OCI-LY7 (cell line): ENCODE measurements at regions not wholly inside any gene's neighbourhood (a gene's known extent, or its start where the extent isn't known, plus 50 kb on each side); places are given as distances from the start of the nearest gene placed in this dataset.

Experiments
- BruUV-seq: library from RNA; stranded (reverse); fragments of 400-500 nt; replicated peaks from 2 replicates; lab custom pipeline; 2021; lab: Mats Ljungman, UMichigan
- CTCF ChIA-PET: fragments of 300-600 bp; sonication (Branson Sonifier 250); formaldehyde crosslinking; loops from one replicate; lab custom pipeline; 2022; ENCODE audit warnings: antibody characterized with exemption; ENCODE audit not compliant: unreplicated experiment; lab: Charles Lee
- POLR2A ChIA-PET: fragments of 300-600 bp; sonication (Branson Sonifier 250); formaldehyde crosslinking; loops from one replicate; lab custom pipeline; 2022; ENCODE audit warnings: antibody characterized with exemption; lab: Charles Lee
- DNase-seq: peaks from one replicate; pipeline ENCODE4 v3.0.0-alpha.2; 2015; ENCODE audit warnings: low spot score
- H2AFZ ChIP-seq: fragments of 200-600 bp; sonication (generic), shearing (Covaris generic); 2 replicates; pipeline ENCODE4 v1.6.1; 2014; ENCODE audit warnings: mild to moderate bottlenecking, antibody characterized with exemption, low read length, moderate library complexity
- H3K27ac ChIP-seq: fragments of 200-600 bp; sonication (generic); 2 replicates; pipeline ENCODE4 v1.5.1; 2014; ENCODE audit warnings: mixed run types, low read depth, mild to moderate bottlenecking, moderate library complexity, low read length, inconsistent platforms; ENCODE audit not compliant: poor library complexity, severe bottlenecking
- H3K36me3 ChIP-seq: fragments of 200-600 bp; sonication (generic); 2 replicates; pipeline ENCODE4 v1.6.1; 2014; ENCODE audit warnings: mild to moderate bottlenecking, antibody characterized with exemption, low read length, moderate library complexity, mixed read lengths; ENCODE audit not compliant: insufficient read depth
- H3K4me1 ChIP-seq: fragments of 200-600 bp; sonication (generic); 2 replicates; pipeline ENCODE4 v1.5.1; 2014; ENCODE audit warnings: mild to moderate bottlenecking, low read length; ENCODE audit not compliant: insufficient read depth, poor library complexity, severe bottlenecking
- H3K4me2 ChIP-seq: fragments of 200-600 bp; sonication (generic); 2 replicates; pipeline ENCODE4 v1.6.1; 2014; ENCODE audit warnings: mild to moderate bottlenecking, low read length
- H3K4me3 ChIP-seq: fragments of 200-600 bp; sonication (generic); 2 replicates; pipeline ENCODE4 v1.5.1; 2014; ENCODE audit warnings: mild to moderate bottlenecking, low read depth, low read length; ENCODE audit not compliant: poor library complexity, severe bottlenecking
- H3K79me2 ChIP-seq: fragments of 200-600 bp; sonication (generic); 2 replicates; pipeline ENCODE4 v1.6.1; 2016; ENCODE audit warnings: low read depth, mild to moderate bottlenecking, low read length, moderate library complexity, mixed read lengths; ENCODE audit not compliant: insufficient read depth
- H3K9me2 ChIP-seq: fragments of 200-600 bp; sonication (generic); 2 replicates; pipeline ENCODE4 v1.6.1; 2016; ENCODE audit warnings: mild to moderate bottlenecking, low read length, mixed read lengths; ENCODE audit not compliant: insufficient read depth
- H3K9me3 ChIP-seq: fragments of 200-600 bp; sonication (generic); 2 replicates; pipeline ENCODE4 v1.6.1; 2014; ENCODE audit warnings: mild to moderate bottlenecking, mixed run types, low read length, mixed read lengths
- H4K20me1 ChIP-seq: fragments of 200-600 bp; sonication (generic); 2 replicates; pipeline ENCODE4 v1.6.1; 2014; ENCODE audit warnings: mild to moderate bottlenecking, antibody characterized with exemption, low read length, moderate library complexity, mixed read lengths; ENCODE audit not compliant: insufficient read depth
- EZH2phosphoT487 ChIP-seq: fragments of 200-600 bp; sonication (generic); IDR thresholded peaks from 2 replicates; pipeline ENCODE4 v1.6.1; 2018; ENCODE audit warnings: low read depth, borderline replicate concordance, mild to moderate bottlenecking, mixed run types, antibody characterized with exemption, low read length, moderate library complexity, mixed read lengths
- intact Hi-C: fragments of 100-400 bp; cut with micrococcal nuclease; formaldehyde crosslinking; loops from one replicate; pipeline ENCODE4 v1.10.0; 2022; ENCODE audit not compliant: unreplicated experiment
- TF ChIP-seq, protein P1 (sequence below): fragments of 200-600 bp; sonication (generic); conservative IDR thresholded peaks from 2 replicates; pipeline ENCODE4 v1.5.1; 2014; ENCODE audit warnings: mild to moderate bottlenecking, antibody characterized with exemption, low read length, moderate library complexity, mixed read lengths

DNA sequence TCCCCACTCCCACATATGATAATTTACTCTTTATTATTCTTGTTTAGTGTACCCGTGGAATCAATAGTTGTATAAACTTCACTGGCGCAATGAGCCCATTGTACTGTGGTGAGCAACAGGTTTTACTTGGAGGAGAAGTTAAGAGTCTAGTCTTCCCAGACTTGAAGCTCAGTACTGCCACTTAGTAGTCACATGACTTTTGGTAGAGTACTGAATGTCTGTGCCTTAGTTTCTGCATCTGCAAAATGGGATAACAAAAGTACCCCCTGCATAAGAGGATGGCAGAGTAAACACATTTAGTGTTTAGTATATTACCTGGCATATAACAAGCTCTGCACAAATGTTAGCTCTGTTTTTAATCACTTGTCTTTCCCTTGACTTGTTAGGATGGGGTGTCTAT, 375.5 kb downstream of the VRK1 start:
- no peak overlapping the region for H3K4me2 ChIP-seq
- H2AFZ ChIP-seq = no peak overlapping the region
- H3K4me1 ChIP-seq = no peaks in the 10 kb centered on the region
- H3K4me3 ChIP-seq = no peak overlapping the region
- H3K79me2 ChIP-seq = no peaks in the 10 kb centered on the region
- H3K27ac ChIP-seq = no peak overlapping the region
- no peaks in the 10 kb centered on the region for H4K20me1 ChIP-seq
- no peak for DNase-seq
- H3K9me3 ChIP-seq = no peaks in the 10 kb centered on the region
- CTCF ChIA-PET = no interaction called here
- intact Hi-C loops = no loop called here
- BruUV-seq = no TSS peak
- TF ChIP-seq EZH2phosphoT487 = no peak
- TF ChIP-seq, protein P1, sequence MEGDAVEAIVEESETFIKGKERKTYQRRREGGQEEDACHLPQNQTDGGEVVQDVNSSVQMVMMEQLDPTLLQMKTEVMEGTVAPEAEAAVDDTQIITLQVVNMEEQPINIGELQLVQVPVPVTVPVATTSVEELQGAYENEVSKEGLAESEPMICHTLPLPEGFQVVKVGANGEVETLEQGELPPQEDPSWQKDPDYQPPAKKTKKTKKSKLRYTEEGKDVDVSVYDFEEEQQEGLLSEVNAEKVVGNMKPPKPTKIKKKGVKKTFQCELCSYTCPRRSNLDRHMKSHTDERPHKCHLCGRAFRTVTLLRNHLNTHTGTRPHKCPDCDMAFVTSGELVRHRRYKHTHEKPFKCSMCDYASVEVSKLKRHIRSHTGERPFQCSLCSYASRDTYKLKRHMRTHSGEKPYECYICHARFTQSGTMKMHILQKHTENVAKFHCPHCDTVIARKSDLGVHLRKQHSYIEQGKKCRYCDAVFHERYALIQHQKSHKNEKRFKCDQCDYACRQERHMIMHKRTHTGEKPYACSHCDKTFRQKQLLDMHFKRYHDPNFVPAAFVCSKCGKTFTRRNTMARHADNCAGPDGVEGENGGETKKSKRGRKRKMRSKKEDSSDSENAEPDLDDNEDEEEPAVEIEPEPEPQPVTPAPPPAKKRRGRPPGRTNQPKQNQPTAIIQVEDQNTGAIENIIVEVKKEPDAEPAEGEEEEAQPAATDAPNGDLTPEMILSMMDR = no peak
- H3K9me2 ChIP-seq = no peaks in the 10 kb centered on the region
- POLR2A ChIA-PET = no interaction called here
- no peaks in the 10 kb centered on the region for H3K36me3 ChIP-seq

- no peaks in the 10 kb centered on the region for H3K4me1 ChIP-seq
- H2AFZ ChIP-seq = no peak overlapping the region
- no peaks in the 10 kb centered on the region for H3K9me2 ChIP-seq
- intact Hi-C loops = no loop called here
- TF ChIP-seq, protein P1 = peak; percentile 53
- TF ChIP-seq EZH2phosphoT487 = no peak
- ChIA-PET POLR2A (no interaction called here), CTCF (no interaction called here)
- no peaks in the 10 kb centered on the region for H3K79me2 ChIP-seq
- no peaks in the 10 kb centered on the region for H4K20me1 ChIP-seq
- no peak overlapping the region for H3K4me2 ChIP-seq
- BruUV-seq = no TSS peak
- H3K4me3 ChIP-seq = no peak overlapping the region
- peaks cover 8% of the 10 kb centered on the region for H3K9me3 ChIP-seq
- H3K36me3 ChIP-seq = no peaks in the 10 kb centered on the region
- DNase-seq = peak; percentile 21
- H3K27ac ChIP-seq = no peak overlapping the region
These were observed 379.8 kb downstream of the VRK1 start for GRCh38 chr14:97177016-97177415.

DNA sequence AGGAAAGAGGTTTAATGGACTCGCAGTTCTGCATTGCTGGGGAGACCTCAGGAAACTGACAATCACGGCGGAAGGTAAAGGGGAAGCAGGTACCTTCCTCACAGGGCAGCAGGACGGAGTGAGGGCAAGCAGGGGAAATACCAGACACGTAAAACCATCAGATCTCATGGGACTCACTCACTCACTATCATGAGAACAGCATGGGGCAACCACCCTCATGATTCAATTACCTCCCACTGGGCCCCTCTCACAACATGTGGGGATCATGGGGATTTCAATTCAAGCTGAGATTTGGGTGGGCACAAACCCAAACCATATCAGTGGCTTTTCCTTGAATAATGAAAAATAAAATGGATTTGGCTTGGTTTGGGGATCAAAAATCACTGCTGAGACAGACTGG, 380.5 kb downstream of the VRK1 start:
- H3K27ac ChIP-seq = no peak overlapping the region
- no peak overlapping the region for H3K4me3 ChIP-seq
- H3K9me3 ChIP-seq = peaks cover 8% of the 10 kb centered on the region
- BruUV-seq = no TSS peak
- no peaks in the 10 kb centered on the region for H3K36me3 ChIP-seq
- CTCF ChIA-PET = no interaction called here
- no peaks in the 10 kb centered on the region for H3K9me2 ChIP-seq
- TF ChIP-seq, protein P1 = no peak
- TF ChIP-seq EZH2phosphoT487 = no peak
- no peak overlapping the region for H3K4me2 ChIP-seq
- H4K20me1 ChIP-seq = no peaks in the 10 kb centered on the region
- no peaks in the 10 kb centered on the region for H3K4me1 ChIP-seq
- H2AFZ ChIP-seq = no peak overlapping the region
- H3K79me2 ChIP-seq = no peaks in the 10 kb centered on the region
- intact Hi-C loops = no loop called here
- POLR2A ChIA-PET = no interaction called here
- no peak for DNase-seq
